ENCODE measurements at regions not wholly inside any gene's neighbourhood (a gene's known extent, or its start where the extent isn't known, plus 50 kb on each side); places are given as distances from the start of the nearest gene placed in this dataset.

- Histone ChIP-seq H3K9me3 (ENCODE audit: low read length) (peaks cover 6% of the 10 kb centered on the region), H3K27ac (ENCODE audit: low read length) (no peak overlapping the region), H3K4me3 (ENCODE audit: low read length) (no peak overlapping the region), H3K4me1 (ENCODE audit: low read length) (no peaks in the 10 kb centered on the region), H3K79me2 (ENCODE audit: low read length) (no peaks in the 10 kb centered on the region), H3K9ac (ENCODE audit: low read length) (no peak overlapping the region), H3K36me3 (ENCODE audit: insufficient read depth, low read length) (no peaks in the 10 kb centered on the region), H4K20me1 (ENCODE audit: insufficient read depth, low read depth, low read length) (no peaks in the 10 kb centered on the region), H3K27me3 (ENCODE audit: low read length) (no peaks in the 10 kb centered on the region), H2AFZ (ENCODE audit: low read length) (no peak overlapping the region), H3K9me2 (replicated peaks; ENCODE audit: insufficient read depth, low read length) (no peaks in the 10 kb centered on the region), H3K4me2 (ENCODE audit: low read depth, low read length, poor library complexity, severe bottlenecking) (no peak overlapping the region)
- no peak for DNase-seq
Measured at GRCh38 chr2:100699131-100699530, 120.8 kb upstream of the NPAS2 start.

GRCh38 chr2:100702438-100703109 lies 117.4 kb upstream of the NPAS2 start:
- Histone ChIP-seq H3K9ac (ENCODE audit: low read length) (no peak overlapping the region), H4K20me1 (ENCODE audit: insufficient read depth, low read depth, low read length) (no peaks in the 10 kb centered on the region), H3K4me3 (ENCODE audit: low read length) (no peak overlapping the region), H2AFZ (ENCODE audit: low read length) (no peak overlapping the region), H3K9me3 (ENCODE audit: low read length) (no peaks in the 10 kb centered on the region), H3K27me3 (ENCODE audit: low read length) (no peaks in the 10 kb centered on the region), H3K4me2 (ENCODE audit: low read depth, low read length, poor library complexity, severe bottlenecking) (no peak overlapping the region), H3K79me2 (ENCODE audit: low read length) (no peaks in the 10 kb centered on the region), H3K4me1 (ENCODE audit: low read length) (no peaks in the 10 kb centered on the region), H3K27ac (ENCODE audit: low read length) (no peak overlapping the region), H3K36me3 (ENCODE audit: insufficient read depth, low read length) (no peaks in the 10 kb centered on the region), H3K9me2 (replicated peaks; ENCODE audit: insufficient read depth, low read length) (no peaks in the 10 kb centered on the region)
- no peak for DNase-seq

GRCh38 chr2:100703213-100703612 lies 116.7 kb upstream of the NPAS2 start:
- H3K36me3 ChIP-seq (ENCODE audit: insufficient read depth, low read length) = no peaks in the 10 kb centered on the region
- H3K9me3 ChIP-seq (ENCODE audit: low read length) = no peaks in the 10 kb centered on the region
- H3K9me2 ChIP-seq (replicated peaks; ENCODE audit: insufficient read depth, low read length) = no peaks in the 10 kb centered on the region
- H3K9ac ChIP-seq (ENCODE audit: low read length) = no peak overlapping the region
- no peaks in the 10 kb centered on the region for H3K79me2 ChIP-seq (ENCODE audit: low read length)
- H3K27me3 ChIP-seq (ENCODE audit: low read length) = no peaks in the 10 kb centered on the region
- H2AFZ ChIP-seq (ENCODE audit: low read length) = no peak overlapping the region
- H3K4me2 ChIP-seq (ENCODE audit: low read depth, low read length, poor library complexity, severe bottlenecking) = no peak overlapping the region
- no peak for DNase-seq
- H3K4me1 ChIP-seq (ENCODE audit: low read length) = no peaks in the 10 kb centered on the region
- no peak overlapping the region for H3K27ac ChIP-seq (ENCODE audit: low read length)
- H3K4me3 ChIP-seq (ENCODE audit: low read length) = no peak overlapping the region
- H4K20me1 ChIP-seq (ENCODE audit: insufficient read depth, low read depth, low read length) = no peaks in the 10 kb centered on the region

GRCh38 chr2:100703739-100704138 lies 116.2 kb upstream of the NPAS2 start:
- Histone ChIP-seq H3K36me3 (ENCODE audit: insufficient read depth, low read length) (no peaks in the 10 kb centered on the region), H3K4me2 (ENCODE audit: low read depth, low read length, poor library complexity, severe bottlenecking) (no peak overlapping the region), H3K9me3 (ENCODE audit: low read length) (no peaks in the 10 kb centered on the region), H3K9ac (ENCODE audit: low read length) (no peak overlapping the region), H3K9me2 (replicated peaks; ENCODE audit: insufficient read depth, low read length) (no peaks in the 10 kb centered on the region), H2AFZ (ENCODE audit: low read length) (no peak overlapping the region), H3K4me1 (ENCODE audit: low read length) (no peaks in the 10 kb centered on the region), H3K4me3 (ENCODE audit: low read length) (no peak overlapping the region), H3K27me3 (ENCODE audit: low read length) (no peaks in the 10 kb centered on the region), H3K27ac (ENCODE audit: low read length) (no peak overlapping the region), H3K79me2 (ENCODE audit: low read length) (no peaks in the 10 kb centered on the region), H4K20me1 (ENCODE audit: insufficient read depth, low read depth, low read length) (no peaks in the 10 kb centered on the region)
- DNase-seq = no peak

GRCh38 chr2:100704156-100704555 lies 115.8 kb upstream of the NPAS2 start:
- no peaks in the 10 kb centered on the region for H3K36me3 ChIP-seq (ENCODE audit: insufficient read depth, low read length)
- no peaks in the 10 kb centered on the region for H3K9me3 ChIP-seq (ENCODE audit: low read length)
- H2AFZ ChIP-seq (ENCODE audit: low read length) = no peak overlapping the region
- no peak overlapping the region for H3K4me3 ChIP-seq (ENCODE audit: low read length)
- H3K27ac ChIP-seq (ENCODE audit: low read length) = no peak overlapping the region
- no peak overlapping the region for H3K9ac ChIP-seq (ENCODE audit: low read length)
- no peaks in the 10 kb centered on the region for H3K9me2 ChIP-seq (replicated peaks; ENCODE audit: insufficient read depth, low read length)
- H3K4me2 ChIP-seq (ENCODE audit: low read depth, low read length, poor library complexity, severe bottlenecking) = no peak overlapping the region
- no peak for DNase-seq
- H3K27me3 ChIP-seq (ENCODE audit: low read length) = no peaks in the 10 kb centered on the region
- H4K20me1 ChIP-seq (ENCODE audit: insufficient read depth, low read depth, low read length) = no peaks in the 10 kb centered on the region
- no peaks in the 10 kb centered on the region for H3K79me2 ChIP-seq (ENCODE audit: low read length)
- no peaks in the 10 kb centered on the region for H3K4me1 ChIP-seq (ENCODE audit: low read length)

GRCh38 chr2:100704711-100705110 lies 115.2 kb upstream of the NPAS2 start:
- Histone ChIP-seq H3K27ac (ENCODE audit: low read length) (no peak overlapping the region), H2AFZ (ENCODE audit: low read length) (no peak overlapping the region), H3K4me3 (ENCODE audit: low read length) (no peak overlapping the region), H3K27me3 (ENCODE audit: low read length) (no peaks in the 10 kb centered on the region), H3K4me1 (ENCODE audit: low read length) (no peaks in the 10 kb centered on the region), H3K9me3 (ENCODE audit: low read length) (no peaks in the 10 kb centered on the region), H3K4me2 (ENCODE audit: low read depth, low read length, poor library complexity, severe bottlenecking) (no peak overlapping the region), H3K9ac (ENCODE audit: low read length) (no peak overlapping the region), H4K20me1 (ENCODE audit: insufficient read depth, low read depth, low read length) (no peaks in the 10 kb centered on the region), H3K9me2 (replicated peaks; ENCODE audit: insufficient read depth, low read length) (no peaks in the 10 kb centered on the region), H3K79me2 (ENCODE audit: low read length) (no peaks in the 10 kb centered on the region), H3K36me3 (ENCODE audit: insufficient read depth, low read length) (no peaks in the 10 kb centered on the region)
- no peak for DNase-seq

GRCh38 chr2:100707016-100707947 lies 112.7 kb upstream of the NPAS2 start:
- no peaks in the 10 kb centered on the region for H4K20me1 ChIP-seq (ENCODE audit: insufficient read depth, low read depth, low read length)
- H3K9me3 ChIP-seq (ENCODE audit: low read length) = no peaks in the 10 kb centered on the region
- H3K4me2 ChIP-seq (ENCODE audit: low read depth, low read length, poor library complexity, severe bottlenecking) = no peak overlapping the region
- H2AFZ ChIP-seq (ENCODE audit: low read length) = no peak overlapping the region
- no peak overlapping the region for H3K4me3 ChIP-seq (ENCODE audit: low read length)
- H3K27ac ChIP-seq (ENCODE audit: low read length) = no peak overlapping the region
- H3K36me3 ChIP-seq (ENCODE audit: insufficient read depth, low read length) = no peaks in the 10 kb centered on the region
- H3K4me1 ChIP-seq (ENCODE audit: low read length) = no peaks in the 10 kb centered on the region
- H3K79me2 ChIP-seq (ENCODE audit: low read length) = no peaks in the 10 kb centered on the region
- no peak overlapping the region for H3K9ac ChIP-seq (ENCODE audit: low read length)
- no peaks in the 10 kb centered on the region for H3K27me3 ChIP-seq (ENCODE audit: low read length)
- DNase-seq = no peak
- H3K9me2 ChIP-seq (replicated peaks; ENCODE audit: insufficient read depth, low read length) = no peaks in the 10 kb centered on the region

GRCh38 chr2:100708333-100708732 lies 111.6 kb upstream of the NPAS2 start:
- Histone ChIP-seq H3K27me3 (ENCODE audit: low read length) (no peaks in the 10 kb centered on the region), H3K9me2 (replicated peaks; ENCODE audit: insufficient read depth, low read length) (no peaks in the 10 kb centered on the region), H3K4me2 (ENCODE audit: low read depth, low read length, poor library complexity, severe bottlenecking) (no peak overlapping the region), H3K9ac (ENCODE audit: low read length) (no peak overlapping the region), H3K27ac (ENCODE audit: low read length) (no peak overlapping the region), H3K36me3 (ENCODE audit: insufficient read depth, low read length) (no peaks in the 10 kb centered on the region), H4K20me1 (ENCODE audit: insufficient read depth, low read depth, low read length) (no peaks in the 10 kb centered on the region), H3K79me2 (ENCODE audit: low read length) (no peaks in the 10 kb centered on the region), H2AFZ (ENCODE audit: low read length) (no peak overlapping the region), H3K4me3 (ENCODE audit: low read length) (no peak overlapping the region), H3K9me3 (ENCODE audit: low read length) (no peaks in the 10 kb centered on the region), H3K4me1 (ENCODE audit: low read length) (no peaks in the 10 kb centered on the region)
- DNase-seq = no peak
